ENCODE measurements at regions not wholly inside any gene's neighbourhood (a gene's known extent, or its start where the extent isn't known, plus 50 kb on each side); places are given as distances from the start of the nearest gene placed in this dataset.

DNA sequence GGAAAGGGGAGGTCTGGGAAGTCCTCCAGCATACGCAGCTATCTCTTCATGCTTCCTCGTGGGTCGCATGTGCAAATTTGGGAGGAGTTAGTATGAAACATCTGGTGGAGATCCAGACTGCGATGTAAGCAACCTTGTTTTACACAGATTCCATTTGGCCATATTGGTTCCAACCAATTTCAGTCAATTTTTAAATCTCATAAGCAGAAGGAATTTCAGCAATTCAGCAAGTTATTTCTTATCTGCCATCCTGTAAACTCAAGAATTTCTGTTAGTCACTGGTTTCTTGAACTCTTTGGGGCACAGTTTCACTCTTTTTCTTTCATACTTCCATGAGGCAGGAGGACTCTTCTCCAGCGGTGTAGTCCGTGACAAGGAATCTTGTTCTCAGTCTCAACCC is 130.4 kb upstream of the CLINT1 start:
- no peak for TF ChIP-seq CTCF (IDR thresholded peaks at IDR 0.05; ENCODE audit: insufficient read depth, low read length, poor library complexity, severe bottlenecking)
- H3K27me3 ChIP-seq (replicated peaks; ENCODE audit: control insufficient read depth, insufficient read depth, low read length): no peaks in the 10 kb centered on the region; the same call in 1 of the 2 replicates
- no peak for DNase-seq (ENCODE audit: extremely low read depth, insufficient read length)

GRCh38 chr5:157987259-157987658 is 128.3 kb upstream of the CLINT1 start:
- no peaks in the 10 kb centered on the region for H3K36me3 ChIP-seq (ENCODE audit: control insufficient read depth, insufficient read depth, low read length)
- no peak overlapping the region for H3K4me3 ChIP-seq (replicated peaks; ENCODE audit: low read depth, low read length)
- H3K27me3 ChIP-seq (replicated peaks; ENCODE audit: control insufficient read depth, insufficient read depth, low read length): no peaks in the 10 kb centered on the region; the same call in 1 of the 2 replicates
- DNase-seq (ENCODE audit: extremely low read depth, insufficient read length): no peak
- TF ChIP-seq CTCF (IDR thresholded peaks at IDR 0.05; ENCODE audit: insufficient read depth, low read length, poor library complexity, severe bottlenecking): no peak

More for the DNA sequence above, 130.4 kb upstream of the CLINT1 start:
- Histone ChIP-seq H3K4me3 (replicated peaks; ENCODE audit: low read depth, low read length) (no peak overlapping the region), H3K36me3 (ENCODE audit: control insufficient read depth, insufficient read depth, low read length) (no peaks in the 10 kb centered on the region)

DNA sequence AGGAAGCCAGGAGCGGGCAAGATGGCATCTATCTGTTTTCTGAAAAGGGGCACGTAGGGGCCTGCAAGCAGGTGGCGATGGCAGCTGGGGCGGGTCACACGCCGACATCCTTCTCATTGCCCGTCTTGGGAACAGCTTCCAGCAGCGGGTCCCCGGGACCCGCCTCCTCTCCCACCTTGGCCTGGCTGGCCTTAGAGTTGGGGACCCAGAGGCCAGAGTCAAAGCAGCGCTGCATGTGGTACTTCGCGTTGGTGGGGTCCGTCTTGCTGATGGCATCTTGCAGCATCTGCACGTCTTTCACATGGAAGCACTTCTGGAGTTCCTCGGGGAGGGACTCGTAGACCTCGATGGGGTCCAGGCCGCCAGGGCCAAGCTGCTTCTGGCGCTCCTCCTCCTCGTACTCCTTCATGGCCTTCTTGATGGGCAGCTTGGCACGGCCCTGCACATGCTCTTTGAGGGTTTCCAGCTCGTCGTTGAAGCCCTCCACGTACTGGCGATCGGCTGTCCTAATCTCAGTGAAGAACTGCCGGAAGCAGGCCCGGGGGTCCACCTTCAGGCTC is 127.6 kb upstream of the CLINT1 start:
- TF ChIP-seq CTCF (IDR thresholded peaks at IDR 0.05; ENCODE audit: insufficient read depth, low read length, poor library complexity, severe bottlenecking): no peak
- no peak overlapping the region for H3K4me3 ChIP-seq (replicated peaks; ENCODE audit: low read depth, low read length)
- no peak for DNase-seq (ENCODE audit: extremely low read depth, insufficient read length)
- no peaks in the 10 kb centered on the region for H3K36me3 ChIP-seq (ENCODE audit: control insufficient read depth, insufficient read depth, low read length)
- no peaks in the 10 kb centered on the region; the same call in 1 of the 2 replicates for H3K27me3 ChIP-seq (replicated peaks; ENCODE audit: control insufficient read depth, insufficient read depth, low read length)

DNA sequence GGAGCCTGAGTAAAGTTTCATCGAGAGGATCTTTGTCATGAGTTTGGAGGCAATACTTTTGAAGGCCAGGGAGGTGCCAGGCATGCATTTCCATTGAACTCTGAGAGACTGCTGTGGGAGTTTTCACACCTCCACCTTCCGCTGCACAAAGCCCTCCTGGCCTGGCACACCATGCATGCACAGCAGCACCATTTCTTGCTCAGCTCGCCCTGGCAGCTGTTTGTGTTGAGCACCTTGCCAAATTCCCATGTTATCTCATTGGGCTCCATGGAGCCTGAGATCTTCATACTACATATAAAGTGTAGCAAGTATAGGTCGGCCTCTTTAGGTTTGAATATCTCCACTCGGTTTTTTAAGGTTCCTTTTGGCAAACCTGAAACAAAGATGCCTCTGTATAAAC is 125.7 kb upstream of the CLINT1 start:
- DNase-seq (ENCODE audit: extremely low read depth, insufficient read length): no peak
- Histone ChIP-seq H3K4me3 (replicated peaks; ENCODE audit: low read depth, low read length) (no peak overlapping the region), H3K36me3 (ENCODE audit: control insufficient read depth, insufficient read depth, low read length) (no peaks in the 10 kb centered on the region), H3K27me3 (replicated peaks; ENCODE audit: control insufficient read depth, insufficient read depth, low read length) (no peaks in the 10 kb centered on the region; the same call in 1 of the 2 replicates)
- TF ChIP-seq CTCF (IDR thresholded peaks at IDR 0.05; ENCODE audit: insufficient read depth, low read length, poor library complexity, severe bottlenecking): no peak

DNA sequence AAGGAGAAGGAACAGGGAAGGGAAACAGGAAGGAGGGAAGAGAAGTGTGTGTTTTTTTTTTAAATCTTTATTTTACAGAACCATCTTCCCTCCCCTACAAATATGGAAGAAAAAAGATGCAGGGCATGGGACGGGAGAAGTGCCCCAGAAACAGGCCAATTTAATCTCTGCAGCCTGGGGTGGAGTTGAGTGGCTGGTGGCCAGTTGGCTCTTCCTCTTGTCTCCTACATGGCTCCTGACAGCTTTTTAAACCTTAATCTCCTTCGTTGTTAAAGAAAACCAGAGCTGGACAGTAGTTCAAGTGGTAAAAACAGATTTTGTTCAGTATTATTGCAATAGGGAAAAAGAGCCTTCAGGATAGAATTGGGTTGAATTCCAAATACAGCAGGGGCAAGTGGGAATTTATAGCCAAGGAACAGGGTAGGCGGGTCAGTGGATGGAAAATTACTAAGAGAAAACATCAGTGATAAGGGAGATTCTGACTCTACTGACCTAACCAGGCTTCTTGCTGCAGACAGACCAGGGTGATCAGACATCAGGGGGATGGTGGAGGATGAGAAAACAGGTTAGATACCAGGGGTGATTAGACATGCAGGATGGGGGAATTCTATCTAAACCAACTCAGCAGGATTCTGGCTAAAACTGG is 125.1 kb upstream of the CLINT1 start:
- Histone ChIP-seq H3K36me3 (ENCODE audit: control insufficient read depth, insufficient read depth, low read length) (no peaks in the 10 kb centered on the region), H3K27me3 (replicated peaks; ENCODE audit: control insufficient read depth, insufficient read depth, low read length) (no peaks in the 10 kb centered on the region; the same call in 1 of the 2 replicates), H3K4me3 (replicated peaks; ENCODE audit: low read depth, low read length) (no peak overlapping the region)
- DNase-seq (ENCODE audit: extremely low read depth, insufficient read length): no peak
- no peak for TF ChIP-seq CTCF (IDR thresholded peaks at IDR 0.05; ENCODE audit: insufficient read depth, low read length, poor library complexity, severe bottlenecking)

Measured in GM06990 (cell line).